Testis (tissue), 2 donors: ENCODE measurements at regions not wholly inside any gene's neighbourhood (a gene's known extent, or its start where the extent isn't known, plus 50 kb on each side); places are given as distances from the start of the nearest gene placed in this dataset.

ENCODE experiments used
- CTCF ChIP-seq, 3 experiments: fragments of 450-650 bp in 2 of 3; fragments of 200-600 bp in 1 of 3; sonication (generic) in 1 of 3; IDR thresholded peaks; one replicate each; pipeline ENCODE4 v1.5.1; 2016 to 2019; ENCODE audit warnings: antibody characterized with exemption in 3 of 3, mild to moderate bottlenecking in 2 of 3, moderate library complexity in 1 of 3
- POLR2A ChIP-seq: fragments of 450-650 bp; IDR thresholded peaks from one replicate; pipeline ENCODE4 v1.6.1; 2017; ENCODE audit warnings: antibody characterized with exemption, mild to moderate bottlenecking, moderate library complexity

GRCh38 chr4:124484008-124484407 lies 228.5 kb downstream of the ANKRD50 start:
- TF ChIP-seq POLR2A (no peak), CTCF (IDR thresholded peaks at IDR 0.05) (no peak)
